ENCODE measurements at regions not wholly inside any gene's neighbourhood (a gene's known extent, or its start where the extent isn't known, plus 50 kb on each side); places are given as distances from the start of the nearest gene placed in this dataset.

DNA sequence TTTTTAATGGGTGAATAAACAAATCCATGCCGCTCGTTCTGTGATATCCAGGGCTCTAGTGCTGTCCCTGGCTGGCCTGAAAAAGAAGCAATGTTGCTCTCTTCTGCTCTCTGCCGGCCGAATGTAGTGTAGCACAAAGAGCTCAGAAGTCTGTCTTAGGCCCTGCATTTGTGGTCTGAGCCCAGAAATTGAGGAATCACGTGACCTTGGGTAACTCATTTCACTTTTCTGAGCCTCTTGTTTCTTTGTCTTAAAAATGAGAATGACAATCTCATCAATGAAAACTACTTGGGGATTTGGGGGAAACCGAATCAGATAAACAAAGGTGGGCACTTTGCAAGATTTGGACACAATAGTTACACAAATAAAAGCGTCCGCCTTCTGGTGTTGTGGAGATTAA, 381.6 kb upstream of the ASIC2 start:
- H3K36me3 ChIP-seq: no peaks in the 10 kb centered on the region
- H3K9me3 ChIP-seq: no peaks in the 10 kb centered on the region
- no peaks in the 10 kb centered on the region for H3K27me3 ChIP-seq
- H3K4me3 ChIP-seq: no peak overlapping the region
- 33 to 44% methylated on average over 6 to 7 of the region's 8 CpGs for WGBS, 2 donors (ENCODE audit: low coverage in 1 of 2)
- TF ChIP-seq, protein P1, sequence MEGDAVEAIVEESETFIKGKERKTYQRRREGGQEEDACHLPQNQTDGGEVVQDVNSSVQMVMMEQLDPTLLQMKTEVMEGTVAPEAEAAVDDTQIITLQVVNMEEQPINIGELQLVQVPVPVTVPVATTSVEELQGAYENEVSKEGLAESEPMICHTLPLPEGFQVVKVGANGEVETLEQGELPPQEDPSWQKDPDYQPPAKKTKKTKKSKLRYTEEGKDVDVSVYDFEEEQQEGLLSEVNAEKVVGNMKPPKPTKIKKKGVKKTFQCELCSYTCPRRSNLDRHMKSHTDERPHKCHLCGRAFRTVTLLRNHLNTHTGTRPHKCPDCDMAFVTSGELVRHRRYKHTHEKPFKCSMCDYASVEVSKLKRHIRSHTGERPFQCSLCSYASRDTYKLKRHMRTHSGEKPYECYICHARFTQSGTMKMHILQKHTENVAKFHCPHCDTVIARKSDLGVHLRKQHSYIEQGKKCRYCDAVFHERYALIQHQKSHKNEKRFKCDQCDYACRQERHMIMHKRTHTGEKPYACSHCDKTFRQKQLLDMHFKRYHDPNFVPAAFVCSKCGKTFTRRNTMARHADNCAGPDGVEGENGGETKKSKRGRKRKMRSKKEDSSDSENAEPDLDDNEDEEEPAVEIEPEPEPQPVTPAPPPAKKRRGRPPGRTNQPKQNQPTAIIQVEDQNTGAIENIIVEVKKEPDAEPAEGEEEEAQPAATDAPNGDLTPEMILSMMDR (IDR thresholded peaks at IDR 0.05): peak; percentile 54 to 77 (median 68)
- TF ChIP-seq EP300 (IDR thresholded peaks at IDR 0.05): no peak
- peak; percentile 78 for ATAC-seq
- H3K4me1 ChIP-seq: no peaks in the 10 kb centered on the region
- H3K27ac ChIP-seq: no peak overlapping the region

DNA sequence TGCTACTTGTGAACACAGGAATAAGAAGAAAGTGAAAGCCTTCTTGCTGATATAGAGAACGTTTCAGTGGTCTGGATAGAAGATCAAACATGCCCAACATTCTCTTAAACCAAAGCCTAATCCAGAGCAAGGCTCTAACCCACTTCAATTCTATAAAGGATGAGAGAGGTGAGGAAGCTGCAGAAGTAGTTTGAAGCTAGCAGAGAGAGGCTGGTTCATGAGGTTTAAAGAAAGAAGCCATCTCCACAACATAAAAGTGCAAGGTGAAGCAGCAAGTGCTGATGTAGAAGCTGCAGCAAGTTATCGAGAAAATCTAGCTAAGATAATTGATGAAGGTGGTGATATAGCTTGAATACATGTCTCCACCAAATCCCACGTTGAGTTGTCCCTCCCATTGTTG, 383.3 kb upstream of the ASIC2 start:
- no peaks in the 10 kb centered on the region for H3K36me3 ChIP-seq
- no peaks in the 10 kb centered on the region for H3K27me3 ChIP-seq
- WGBS, 2 donors (ENCODE audit: low coverage in 1 of 2): 48 to 54% methylated on average over 2 to 3 of the region's 3 CpGs
- H3K4me3 ChIP-seq: no peak overlapping the region
- no peaks in the 10 kb centered on the region for H3K4me1 ChIP-seq
- no peaks in the 10 kb centered on the region for H3K9me3 ChIP-seq
- no peak for ATAC-seq
- no peak for TF ChIP-seq POLR2AphosphoS5 (IDR thresholded peaks at IDR 0.05)
- no peak for TF ChIP-seq POLR2A (IDR thresholded peaks at IDR 0.05)
- TF ChIP-seq, protein P1 (IDR thresholded peaks at IDR 0.05): no peak
- TF ChIP-seq EP300 (IDR thresholded peaks at IDR 0.05): no peak
- no peak overlapping the region for H3K27ac ChIP-seq

DNA sequence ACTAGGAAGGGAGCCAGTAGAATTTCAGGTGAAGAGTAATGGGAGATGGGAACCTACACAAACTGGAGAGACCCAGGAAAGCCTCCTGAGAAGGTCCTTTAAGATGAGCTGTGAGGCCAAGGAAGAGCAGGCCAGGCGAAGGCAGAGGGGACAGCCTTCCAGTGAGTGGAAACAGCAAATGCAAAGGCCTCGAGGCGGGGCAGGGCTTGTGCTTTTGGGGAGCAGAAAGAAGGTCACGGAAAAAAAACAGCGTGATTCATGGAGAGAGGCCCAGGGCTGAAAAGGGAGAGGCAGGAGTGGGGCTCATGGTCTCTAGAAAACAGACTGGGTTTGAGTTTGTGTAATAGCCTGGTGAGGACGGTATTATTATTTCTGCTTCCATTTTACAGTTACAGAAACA, 386.5 kb upstream of the ASIC2 start:
- Histone ChIP-seq H3K27me3 (no peaks in the 10 kb centered on the region), H3K4me3 (no peak overlapping the region), H3K9me3 (no peaks in the 10 kb centered on the region), H3K36me3 (no peaks in the 10 kb centered on the region), H3K4me1 (no peaks in the 10 kb centered on the region), H3K27ac (no peak overlapping the region)
- 69 to 71% methylated on average over 3 to 6 of the region's 6 CpGs for WGBS, 2 donors (ENCODE audit: low coverage in 1 of 2)
- ATAC-seq: no peak
- TF ChIP-seq POLR2A (IDR thresholded peaks at IDR 0.05) (no peak), POLR2AphosphoS5 (IDR thresholded peaks at IDR 0.05) (no peak), EP300 (IDR thresholded peaks at IDR 0.05) (no peak)
- TF ChIP-seq, protein P1 (IDR thresholded peaks at IDR 0.05): no peak

DNA sequence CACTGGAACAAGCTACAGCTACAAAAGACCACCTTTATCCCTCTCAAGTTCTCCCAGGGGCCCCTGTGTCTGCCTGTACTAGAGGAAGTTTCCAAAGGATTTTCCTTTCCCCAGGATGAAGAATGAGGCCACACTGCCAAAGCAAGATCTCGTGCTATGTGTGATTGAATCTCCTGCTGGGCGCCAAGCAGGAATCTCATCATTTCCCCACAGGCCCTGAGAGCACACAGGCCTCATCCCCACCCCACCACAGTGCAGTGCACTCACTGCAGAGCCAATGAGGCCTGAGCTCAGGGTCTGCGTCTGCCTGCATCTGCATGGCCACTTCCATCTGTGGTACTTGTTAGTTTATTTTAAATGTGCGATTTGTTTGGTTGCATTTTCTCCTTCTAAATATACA, 387.4 kb upstream of the ASIC2 start:
- H3K27ac ChIP-seq: no peak overlapping the region
- ATAC-seq: no peak
- H3K27me3 ChIP-seq: no peaks in the 10 kb centered on the region
- no peak overlapping the region for H3K4me3 ChIP-seq
- TF ChIP-seq, protein P1 (IDR thresholded peaks at IDR 0.05): no peak
- TF ChIP-seq POLR2AphosphoS5 (IDR thresholded peaks at IDR 0.05): no peak
- no peak for TF ChIP-seq POLR2A (IDR thresholded peaks at IDR 0.05)
- no peak for TF ChIP-seq EP300 (IDR thresholded peaks at IDR 0.05)
- 60 to 66% methylated on average over 1 to 4 of the region's 4 CpGs for WGBS, 2 donors (ENCODE audit: low coverage in 1 of 2)
- H3K36me3 ChIP-seq: no peaks in the 10 kb centered on the region
- no peaks in the 10 kb centered on the region for H3K9me3 ChIP-seq
- no peaks in the 10 kb centered on the region for H3K4me1 ChIP-seq

DNA sequence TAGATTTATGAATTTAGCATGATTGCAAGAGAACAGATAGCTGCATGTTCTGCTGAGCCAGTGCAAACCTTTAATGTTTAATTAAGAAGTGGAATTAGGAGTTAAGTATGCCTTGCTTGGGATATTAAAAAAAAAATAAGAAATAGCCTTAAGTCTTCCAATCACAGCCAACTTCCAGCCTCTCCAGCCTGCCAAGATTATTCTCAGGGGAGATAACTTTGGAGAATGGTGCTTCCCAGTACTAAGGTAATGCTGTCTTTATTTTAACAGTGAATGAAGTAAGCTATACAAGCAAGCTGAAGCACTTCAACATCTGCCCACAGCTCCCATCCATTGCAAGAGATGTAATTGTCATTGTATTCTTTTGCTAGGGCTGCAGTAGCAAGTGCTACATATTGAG, 389.5 kb upstream of the ASIC2 start:
- H3K27me3 ChIP-seq: no peaks in the 10 kb centered on the region
- H3K4me3 ChIP-seq: no peak overlapping the region
- TF ChIP-seq POLR2A (IDR thresholded peaks at IDR 0.05) (no peak), POLR2AphosphoS5 (IDR thresholded peaks at IDR 0.05) (no peak), EP300 (IDR thresholded peaks at IDR 0.05) (no peak)
- TF ChIP-seq, protein P1 (IDR thresholded peaks at IDR 0.05): no peak
- no peaks in the 10 kb centered on the region for H3K9me3 ChIP-seq
- no peaks in the 10 kb centered on the region for H3K36me3 ChIP-seq
- no peaks in the 10 kb centered on the region for H3K4me1 ChIP-seq
- no peak for ATAC-seq
- H3K27ac ChIP-seq: no peak overlapping the region

All from gastroesophageal sphincter (tissue), 4 donors.